T-helper 1 cell treated with Interleukin-12 subunit alpha and Interleukin-12 subunit beta and Interleukin-4 antibody, amounts not matched to agents 30 ng/mL and 1 ng/mL, for 36 hours (primary cell): ENCODE measurements at regions not wholly inside any gene's neighbourhood (a gene's known extent, or its start where the extent isn't known, plus 50 kb on each side); places are given as distances from the start of the nearest gene placed in this dataset.

Experiments used
- intact Hi-C: fragments of 100-400 bp; cut with micrococcal nuclease; formaldehyde crosslinking; loops from one replicate; pipeline ENCODE4 v1.15.1; 2024

GRCh38 chr13:85241060-85241459 is 558.2 kb downstream of the SLITRK6 start:
- intact Hi-C loops: no loop called here

- intact Hi-C loops: no loop called here
These were observed 562.8 kb downstream of the SLITRK6 start for GRCh38 chr13:85236413-85236812.

GRCh38 chr13:85230691-85231093 is 568.5 kb downstream of the SLITRK6 start:
- intact Hi-C loops: no loop called here

- intact Hi-C loops: loop anchor here (1.0 kb wide), 1 partner anchor 35 kb away; no protein-coding TSS in a partner anchor
These were observed 570.5 kb downstream of the SLITRK6 start for GRCh38 chr13:85228692-85229091.

GRCh38 chr13:85223883-85224656 is 575.1 kb downstream of the SLITRK6 start:
- intact Hi-C loops: no loop called here

- intact Hi-C loops: no loop called here
These were observed 582.6 kb downstream of the SLITRK6 start for GRCh38 chr13:85216576-85216975.

GRCh38 chr13:85212692-85213091 is 586.5 kb downstream of the SLITRK6 start:
- intact Hi-C loops: no loop called here

- intact Hi-C loops: no loop called here
These were observed 594.4 kb downstream of the SLITRK6 start for GRCh38 chr13:85204668-85205344.

- intact Hi-C loops: no loop called here
These were observed 601.8 kb downstream of the SLITRK6 start for GRCh38 chr13:85197431-85197830.

- intact Hi-C loops: no loop called here
These were observed 604.7 kb downstream of the SLITRK6 start for GRCh38 chr13:85194482-85194881.

GRCh38 chr13:85191996-85192718 is 607.1 kb downstream of the SLITRK6 start:
- intact Hi-C loops: no loop called here

- intact Hi-C loops: no loop called here
These were observed 612.7 kb downstream of the SLITRK6 start for GRCh38 chr13:85186356-85187045.

GRCh38 chr13:85174291-85174690 is 624.9 kb downstream of the SLITRK6 start:
- intact Hi-C loops: no loop called here

- intact Hi-C loops: no loop called here
These were observed 628.8 kb downstream of the SLITRK6 start for GRCh38 chr13:85170372-85170771.

GRCh38 chr13:85166891-85167290 is 632.3 kb downstream of the SLITRK6 start:
- intact Hi-C loops: no loop called here

GRCh38 chr13:85163063-85163462 is 636.2 kb downstream of the SLITRK6 start:
- intact Hi-C loops: no loop called here

GRCh38 chr13:85148009-85148408 is 651.2 kb downstream of the SLITRK6 start:
- intact Hi-C loops: no loop called here

- intact Hi-C loops: no loop called here
These were observed 656.8 kb downstream of the SLITRK6 start for GRCh38 chr13:85142351-85142927.

GRCh38 chr13:85141401-85141800 is 657.8 kb downstream of the SLITRK6 start:
- intact Hi-C loops: no loop called here

GRCh38 chr13:85140192-85140591 is 659.0 kb downstream of the SLITRK6 start:
- intact Hi-C loops: no loop called here

- intact Hi-C loops: no loop called here
These were observed 661.7 kb downstream of the SLITRK6 start for GRCh38 chr13:85137516-85137915.
